Ishikawa (cell line): ENCODE measurements at regions not wholly inside any gene's neighbourhood (a gene's known extent, or its start where the extent isn't known, plus 50 kb on each side); places are given as distances from the start of the nearest gene placed in this dataset.

Experiments used
- CEBPB ChIP-seq: IDR thresholded peaks from 2 replicates; pipeline ENCODE4 v1.6.1; 2012
- CREB1 ChIP-seq: IDR thresholded peaks from 2 replicates; pipeline ENCODE4 v1.6.1; 2012; ENCODE audit warnings: low read depth
- EP300 ChIP-seq: IDR thresholded peaks from 2 replicates; pipeline ENCODE4 v1.6.1; 2012; ENCODE audit warnings: borderline replicate concordance
- RAD21 ChIP-seq: IDR thresholded peaks from 2 replicates; pipeline ENCODE4 v1.6.1; 2012; ENCODE audit warnings: low read depth
- TAF1 ChIP-seq: IDR thresholded peaks from 2 replicates; pipeline ENCODE4 v1.6.1; 2012; ENCODE audit warnings: low read depth, mild to moderate bottlenecking
- TCF12 ChIP-seq: IDR thresholded peaks from 2 replicates; pipeline ENCODE4 v1.6.1; 2012; ENCODE audit warnings: low read depth
- TEAD4 ChIP-seq: IDR thresholded peaks from 2 replicates; pipeline ENCODE4 v1.6.1; 2012
- YY1 ChIP-seq: IDR thresholded peaks from 2 replicates; pipeline ENCODE4 v1.6.1; 2012; ENCODE audit warnings: low read depth
- ZBTB7A ChIP-seq: IDR thresholded peaks from 2 replicates; pipeline ENCODE4 v1.6.1; 2012; ENCODE audit warnings: low read depth
- TF ChIP-seq, protein P1 (sequence below): IDR thresholded peaks from 2 replicates; pipeline ENCODE4 v1.6.1; 2012
- TF ChIP-seq, protein P2 (sequence below): IDR thresholded peaks from 2 replicates; pipeline ENCODE4 v1.6.1; 2012; ENCODE audit warnings: low read depth, mild to moderate bottlenecking
- TF ChIP-seq, protein P3 (sequence below): IDR thresholded peaks from 2 replicates; pipeline ENCODE4 v1.6.1; 2012

DNA sequence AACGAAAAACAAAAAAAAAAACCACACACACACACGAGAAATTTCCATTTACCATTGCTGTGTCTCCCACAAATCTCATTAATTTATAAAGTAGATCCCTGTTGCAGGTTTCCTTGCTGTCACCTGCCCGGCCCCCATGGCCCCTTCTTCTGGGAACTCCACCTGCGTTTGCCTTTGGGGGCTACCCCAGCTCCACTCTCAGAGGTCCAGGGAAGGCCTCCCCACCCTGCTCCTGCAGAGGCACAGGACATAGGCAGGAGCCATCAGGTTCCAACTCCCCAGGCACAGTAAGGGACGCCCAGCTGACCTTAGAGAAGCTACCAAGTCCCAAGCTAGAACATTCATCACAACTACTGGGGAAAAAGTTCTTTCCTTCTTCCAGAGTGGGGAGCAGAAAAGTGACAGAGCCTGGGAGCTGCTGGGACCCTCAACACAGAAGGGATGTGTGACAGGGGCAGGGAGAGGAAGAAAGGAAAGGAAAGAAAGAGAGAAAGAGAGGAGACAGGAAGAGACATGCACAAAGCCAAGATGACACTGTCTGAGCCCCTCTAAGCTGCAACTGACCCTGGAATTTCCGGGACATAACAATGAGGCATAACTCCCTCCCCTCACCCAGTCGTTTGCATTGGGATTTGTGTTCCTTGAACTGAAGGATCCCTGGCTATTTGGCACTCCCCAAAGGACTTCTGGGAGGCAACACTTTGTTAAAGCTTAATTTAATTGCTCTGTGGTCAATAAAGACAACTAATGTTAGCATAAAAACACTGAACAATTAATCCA is 175.7 kb downstream of the SHANK2 start:
- TF ChIP-seq CEBPB (no peak), TCF12 (no peak), RAD21 (no peak), YY1 (no peak), EP300 (no peak), ZBTB7A (no peak), CREB1 (no peak), TEAD4 (no peak), TAF1 (no peak)
- TF ChIP-seq, protein P1, sequence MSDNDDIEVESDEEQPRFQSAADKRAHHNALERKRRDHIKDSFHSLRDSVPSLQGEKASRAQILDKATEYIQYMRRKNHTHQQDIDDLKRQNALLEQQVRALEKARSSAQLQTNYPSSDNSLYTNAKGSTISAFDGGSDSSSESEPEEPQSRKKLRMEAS, result no peak
- TF ChIP-seq, protein P2, sequence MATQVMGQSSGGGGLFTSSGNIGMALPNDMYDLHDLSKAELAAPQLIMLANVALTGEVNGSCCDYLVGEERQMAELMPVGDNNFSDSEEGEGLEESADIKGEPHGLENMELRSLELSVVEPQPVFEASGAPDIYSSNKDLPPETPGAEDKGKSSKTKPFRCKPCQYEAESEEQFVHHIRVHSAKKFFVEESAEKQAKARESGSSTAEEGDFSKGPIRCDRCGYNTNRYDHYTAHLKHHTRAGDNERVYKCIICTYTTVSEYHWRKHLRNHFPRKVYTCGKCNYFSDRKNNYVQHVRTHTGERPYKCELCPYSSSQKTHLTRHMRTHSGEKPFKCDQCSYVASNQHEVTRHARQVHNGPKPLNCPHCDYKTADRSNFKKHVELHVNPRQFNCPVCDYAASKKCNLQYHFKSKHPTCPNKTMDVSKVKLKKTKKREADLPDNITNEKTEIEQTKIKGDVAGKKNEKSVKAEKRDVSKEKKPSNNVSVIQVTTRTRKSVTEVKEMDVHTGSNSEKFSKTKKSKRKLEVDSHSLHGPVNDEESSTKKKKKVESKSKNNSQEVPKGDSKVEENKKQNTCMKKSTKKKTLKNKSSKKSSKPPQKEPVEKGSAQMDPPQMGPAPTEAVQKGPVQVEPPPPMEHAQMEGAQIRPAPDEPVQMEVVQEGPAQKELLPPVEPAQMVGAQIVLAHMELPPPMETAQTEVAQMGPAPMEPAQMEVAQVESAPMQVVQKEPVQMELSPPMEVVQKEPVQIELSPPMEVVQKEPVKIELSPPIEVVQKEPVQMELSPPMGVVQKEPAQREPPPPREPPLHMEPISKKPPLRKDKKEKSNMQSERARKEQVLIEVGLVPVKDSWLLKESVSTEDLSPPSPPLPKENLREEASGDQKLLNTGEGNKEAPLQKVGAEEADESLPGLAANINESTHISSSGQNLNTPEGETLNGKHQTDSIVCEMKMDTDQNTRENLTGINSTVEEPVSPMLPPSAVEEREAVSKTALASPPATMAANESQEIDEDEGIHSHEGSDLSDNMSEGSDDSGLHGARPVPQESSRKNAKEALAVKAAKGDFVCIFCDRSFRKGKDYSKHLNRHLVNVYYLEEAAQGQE, result no peak
- TF ChIP-seq, protein P3, sequence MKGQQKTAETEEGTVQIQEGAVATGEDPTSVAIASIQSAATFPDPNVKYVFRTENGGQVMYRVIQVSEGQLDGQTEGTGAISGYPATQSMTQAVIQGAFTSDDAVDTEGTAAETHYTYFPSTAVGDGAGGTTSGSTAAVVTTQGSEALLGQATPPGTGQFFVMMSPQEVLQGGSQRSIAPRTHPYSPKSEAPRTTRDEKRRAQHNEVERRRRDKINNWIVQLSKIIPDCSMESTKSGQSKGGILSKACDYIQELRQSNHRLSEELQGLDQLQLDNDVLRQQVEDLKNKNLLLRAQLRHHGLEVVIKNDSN, result no peak
